ENCODE measurements at regions not wholly inside any gene's neighbourhood (a gene's known extent, or its start where the extent isn't known, plus 50 kb on each side); places are given as distances from the start of the nearest gene placed in this dataset.

- TF ChIP-seq CTCF (conservative IDR thresholded peaks at IDR 0.05 in 1 of 2, IDR thresholded peaks at IDR 0.05 in 1 of 2; ENCODE audit: extremely low read depth in 1 of 2, insufficient read depth in 1 of 2, low read depth in 1 of 2, low read length in 2 of 2), result no peak
- no peak for TF ChIP-seq EZH2 (IDR thresholded peaks at IDR 0.05; ENCODE audit: borderline replicate concordance, low read length)
Measured at GRCh38 chr6:96742702-96743101, 94.6 kb downstream of the GPR63 start.

Measured in mammary epithelial cell (primary cell).